Thymus (tissue), 11 donors: ENCODE measurements at regions not wholly inside any gene's neighbourhood (a gene's known extent, or its start where the extent isn't known, plus 50 kb on each side); places are given as distances from the start of the nearest gene placed in this dataset.
"Not testable (repeated sequence)": the region's sequence is repeated elsewhere in the genome, so short reads cannot be mapped to it uniquely, and the experiment has no call there.

Source experiments
- DNase-seq, 9 donors: peaks; one replicate each; pipeline ENCODE4 v3.0.0-alpha.2; 2013; ENCODE audit warnings: low spot score in 9 of 9, low read depth in 6 of 9, missing footprints in 1 of 9
- H3K27ac ChIP-seq, 2 donors: one replicate each; pipeline ENCODE4 v1.5.1; 2013; ENCODE audit warnings: control low read depth in 1 of 2, low read depth in 1 of 2, low read length in 1 of 2, mild to moderate bottlenecking in 1 of 2, moderate library complexity in 1 of 2
- H3K27me3 ChIP-seq, 2 donors: one replicate each; pipeline ENCODE4 v1.5.1; 2013; ENCODE audit warnings: low read length in 1 of 2; ENCODE audit not compliant: control insufficient read depth in 2 of 2, insufficient read depth in 1 of 2
- H3K36me3 ChIP-seq, 2 donors: one replicate each; pipeline ENCODE4 v1.5.1; 2013; ENCODE audit warnings: low read length in 1 of 2, mild to moderate bottlenecking in 1 of 2, moderate library complexity in 1 of 2; ENCODE audit not compliant: control insufficient read depth in 2 of 2, insufficient read depth in 2 of 2
- H3K4me1 ChIP-seq, 2 donors: one replicate each; pipeline ENCODE4 v1.5.1; 2013; ENCODE audit warnings: low read length in 2 of 2; ENCODE audit not compliant: control insufficient read depth in 2 of 2, insufficient read depth in 2 of 2
- H3K4me3 ChIP-seq, 2 donors: one replicate each; pipeline ENCODE4 v1.5.1; 2013; ENCODE audit warnings: low read length in 2 of 2, control low read depth in 1 of 2, mild to moderate bottlenecking in 1 of 2
- H3K9me3 ChIP-seq, 2 donors: one replicate each; pipeline ENCODE4 v1.5.1; 2013; ENCODE audit warnings: low read length in 1 of 2, mild to moderate bottlenecking in 1 of 2; ENCODE audit not compliant: control insufficient read depth in 2 of 2, insufficient read depth in 1 of 2
- WGBS: extraction: QIAGEN DNeasy Blood & Tissue Kit; methylation state at CpG from one replicate; pipeline ENCODE4 v1.1.7; 2013; 5-methylcytosine and 5-hydroxymethylcytosine counted together
- donor health status: healthy.

DNA sequence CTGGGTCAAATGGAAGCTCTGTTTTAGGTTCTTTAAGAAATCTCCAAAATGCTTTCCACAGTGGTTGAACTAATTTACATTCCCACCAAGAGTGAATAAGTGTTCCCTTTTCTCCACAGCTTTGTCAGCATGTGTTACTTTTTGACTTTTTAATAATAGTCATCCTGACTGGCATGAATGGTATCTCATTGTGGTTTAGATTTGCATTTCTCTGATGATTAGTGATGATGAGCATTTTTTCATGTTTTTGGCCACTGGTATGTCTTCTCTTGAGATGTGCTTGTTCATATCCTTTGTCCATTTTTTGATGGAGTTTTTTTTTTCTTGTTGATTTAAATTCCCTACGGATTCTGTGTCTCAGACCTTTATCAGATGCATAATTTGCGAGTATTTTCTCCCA lies 745.0 kb upstream of the BCHE start:
- H3K4me1 ChIP-seq, result no peaks in the 10 kb centered on the region
- peaks cover 0 to 1% of the 10 kb centered on the region in 2 donors for H3K9me3 ChIP-seq
- H3K27me3 ChIP-seq, result no peaks in the 10 kb centered on the region
- 93% methylated on average over 2 of the region's 2 CpGs for WGBS
- H3K4me3 ChIP-seq, result no peak overlapping the region
- no peaks in the 10 kb centered on the region for H3K36me3 ChIP-seq
- DNase-seq, result no peak
- H3K27ac ChIP-seq, result no peak overlapping the region

DNA sequence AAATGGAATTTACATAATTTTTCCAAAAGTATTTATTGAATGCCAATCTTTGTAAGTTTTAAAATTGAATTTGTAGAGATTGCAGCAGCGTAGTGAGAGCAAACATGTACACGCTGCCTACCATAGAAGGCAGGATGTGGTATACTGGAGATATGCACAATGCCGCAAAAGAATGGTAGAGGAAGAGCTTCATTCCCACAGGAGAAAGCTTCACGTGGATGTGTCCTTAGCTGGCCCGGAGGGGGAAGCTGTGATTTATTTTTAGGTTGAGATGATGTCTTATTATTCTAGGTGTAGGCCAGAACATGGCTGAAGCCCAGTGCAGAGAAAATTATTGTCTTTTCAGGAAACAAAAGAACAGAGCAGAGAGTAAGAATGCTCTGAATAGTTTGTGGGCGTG lies 743.3 kb upstream of the BCHE start:
- Histone ChIP-seq H3K9me3 (peaks cover 0 to 1% of the 10 kb centered on the region in 2 donors), H3K27me3 (no peaks in the 10 kb centered on the region), H3K27ac (no peak overlapping the region), H3K36me3 (no peaks in the 10 kb centered on the region), H3K4me1 (no peaks in the 10 kb centered on the region), H3K4me3 (no peak overlapping the region)
- DNase-seq, result no peak
- 78% methylated on average over 6 of the region's 6 CpGs for WGBS

DNA sequence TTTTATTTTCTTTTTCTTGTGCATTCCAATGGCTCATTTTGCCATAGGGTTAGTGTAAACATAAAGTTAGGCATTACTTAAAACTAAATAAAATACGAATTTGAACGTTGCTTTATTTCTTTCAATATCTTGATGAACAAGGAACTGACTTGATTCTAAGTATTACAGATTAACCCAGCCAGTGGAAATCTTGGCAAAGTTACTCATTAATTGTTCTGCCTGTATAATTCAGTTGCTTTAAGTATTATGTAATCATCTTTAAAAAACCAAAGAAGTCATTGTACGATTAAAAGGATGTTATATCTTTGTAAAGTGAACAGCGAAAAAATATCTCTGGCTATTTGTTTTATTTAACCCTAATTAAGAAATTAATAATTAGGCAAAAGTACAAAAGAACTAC lies 737.9 kb upstream of the BCHE start:
- no peaks in the 10 kb centered on the region for H3K4me1 ChIP-seq
- H3K36me3 ChIP-seq, result no peaks in the 10 kb centered on the region
- WGBS, result 96% methylated on average over 4 of the region's 4 CpGs
- no peaks in the 10 kb centered on the region for H3K27me3 ChIP-seq
- H3K9me3 ChIP-seq, result no peaks in the 10 kb centered on the region
- no peak for DNase-seq
- no peak overlapping the region for H3K27ac ChIP-seq
- H3K4me3 ChIP-seq, result no peak overlapping the region

DNA sequence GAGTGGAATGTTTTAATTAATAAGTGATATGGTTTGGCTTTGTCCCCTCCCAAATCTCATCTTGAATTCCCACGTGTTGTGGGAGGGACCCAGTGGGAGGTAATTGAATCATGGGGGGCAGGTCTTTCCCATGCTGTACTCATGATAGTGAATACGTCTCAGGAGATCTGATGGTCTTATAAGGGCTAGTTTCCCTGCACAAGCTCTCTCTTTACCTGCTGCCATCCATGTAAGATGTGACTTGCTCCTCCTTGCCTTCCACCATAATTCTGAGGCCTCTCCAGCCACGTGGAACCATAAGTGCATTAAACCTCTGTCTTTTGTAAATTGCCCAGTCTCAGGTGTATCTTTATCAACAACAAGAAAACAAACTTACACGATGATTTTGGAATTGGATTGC lies 734.5 kb upstream of the BCHE start:
- DNase-seq, H3K9me3 ChIP-seq, H3K36me3 ChIP-seq, H3K4me1 ChIP-seq, H3K27ac ChIP-seq, H3K4me3 ChIP-seq, H3K27me3 ChIP-seq: not testable (repeated sequence)
- WGBS, result 83% methylated on average over 4 of the region's 4 CpGs

DNA sequence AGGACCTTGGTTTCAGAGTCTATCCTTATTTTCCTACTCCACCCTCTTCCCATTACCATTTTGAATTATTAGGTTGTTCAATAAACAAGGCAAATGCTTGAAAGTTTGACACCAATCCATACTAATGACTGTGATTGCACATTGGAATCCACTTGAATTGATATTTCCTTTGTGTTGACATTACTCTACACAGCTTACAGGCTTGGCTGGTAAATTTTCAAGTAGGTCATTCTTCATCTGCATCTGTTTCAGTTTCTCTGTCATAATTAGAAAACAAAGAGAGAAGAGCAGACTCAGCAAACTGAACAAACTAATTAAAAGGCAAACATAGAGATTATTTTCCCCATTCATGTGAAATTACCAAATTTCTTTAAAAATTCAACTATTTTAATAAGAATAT lies 732.9 kb upstream of the BCHE start:
- no peak overlapping the region for H3K27ac ChIP-seq
- no peak for DNase-seq
- no peak overlapping the region for H3K4me3 ChIP-seq
- no peaks in the 10 kb centered on the region for H3K36me3 ChIP-seq
- H3K27me3 ChIP-seq, result no peaks in the 10 kb centered on the region
- no peaks in the 10 kb centered on the region for H3K9me3 ChIP-seq
- H3K4me1 ChIP-seq, result no peaks in the 10 kb centered on the region

DNA sequence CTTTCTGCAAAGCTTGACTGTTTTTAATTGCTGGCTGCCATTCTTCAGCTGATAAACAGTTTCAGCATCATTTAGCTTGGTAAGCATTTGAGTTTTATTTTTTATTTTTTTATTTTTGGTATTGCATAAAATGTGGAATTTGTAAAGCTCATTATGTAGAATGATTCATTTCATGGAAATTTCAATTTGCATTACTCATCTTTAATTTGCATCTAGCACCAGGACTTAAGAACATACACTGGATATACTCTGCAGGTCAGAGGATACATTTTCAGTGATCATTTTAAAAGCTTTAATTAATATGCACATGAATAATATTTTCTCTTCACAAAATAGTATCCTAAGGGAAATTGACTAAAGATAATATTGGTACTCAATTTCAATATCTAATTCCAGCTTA lies 732.4 kb upstream of the BCHE start:
- Histone ChIP-seq H3K4me1 (no peaks in the 10 kb centered on the region), H3K9me3 (no peaks in the 10 kb centered on the region), H3K4me3 (no peak overlapping the region), H3K27me3 (no peaks in the 10 kb centered on the region), H3K36me3 (no peaks in the 10 kb centered on the region), H3K27ac (no peak overlapping the region)
- no peak for DNase-seq

DNA sequence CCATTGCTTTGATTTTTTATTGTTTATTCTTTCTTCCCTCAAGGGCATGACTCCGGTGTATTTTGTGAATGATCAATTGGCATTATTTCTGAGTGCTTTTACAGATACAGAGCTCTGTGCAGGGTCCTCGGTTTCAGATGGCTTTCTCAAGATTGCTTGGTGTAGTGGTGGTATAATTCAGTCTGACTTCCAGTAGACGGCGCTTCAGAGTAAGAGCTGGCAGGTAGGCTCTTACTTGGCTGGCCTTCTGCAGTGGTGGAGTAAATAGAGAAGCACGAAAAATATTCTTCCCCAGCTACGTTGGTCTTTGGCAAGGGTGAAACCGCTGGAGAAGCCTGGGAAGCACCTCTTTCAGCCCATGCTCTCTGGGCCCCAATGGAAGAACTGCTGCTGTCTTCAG lies 723.0 kb upstream of the BCHE start:
- H3K9me3 ChIP-seq, result no peaks in the 10 kb centered on the region
- no peak for DNase-seq
- no peaks in the 10 kb centered on the region for H3K36me3 ChIP-seq
- no peak overlapping the region for H3K4me3 ChIP-seq
- H3K27me3 ChIP-seq, result no peaks in the 10 kb centered on the region
- H3K27ac ChIP-seq, result no peak overlapping the region
- no peaks in the 10 kb centered on the region for H3K4me1 ChIP-seq
- 87% methylated on average over 7 of the region's 7 CpGs for WGBS

DNA sequence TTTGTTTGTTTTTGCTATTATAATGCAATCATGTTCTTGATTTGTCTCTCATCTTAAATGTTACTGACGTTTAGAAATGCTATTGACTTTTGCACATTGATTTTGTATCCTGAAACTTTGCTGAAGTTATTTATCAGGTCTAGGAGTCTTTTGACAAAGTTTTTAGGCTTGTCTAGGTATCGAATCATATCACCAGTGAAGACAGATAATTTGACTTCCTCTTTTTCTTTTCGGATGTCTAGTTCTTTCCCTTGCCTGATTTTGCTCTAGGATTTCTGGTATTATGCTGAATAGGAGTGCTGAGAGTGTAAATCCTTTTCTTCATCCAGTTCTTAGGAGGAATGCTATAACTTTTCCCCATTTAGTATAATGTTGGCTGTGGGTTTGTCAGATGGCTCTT lies 719.7 kb upstream of the BCHE start:
- no peaks in the 10 kb centered on the region for H3K27me3 ChIP-seq
- H3K36me3 ChIP-seq, result no peaks in the 10 kb centered on the region
- no peak overlapping the region for H3K27ac ChIP-seq
- H3K4me1 ChIP-seq, result no peaks in the 10 kb centered on the region
- H3K4me3 ChIP-seq, result no peak overlapping the region
- no peaks in the 10 kb centered on the region for H3K9me3 ChIP-seq
- DNase-seq, result no peak
- WGBS, result 73% methylated on average over 3 of the region's 3 CpGs

DNA sequence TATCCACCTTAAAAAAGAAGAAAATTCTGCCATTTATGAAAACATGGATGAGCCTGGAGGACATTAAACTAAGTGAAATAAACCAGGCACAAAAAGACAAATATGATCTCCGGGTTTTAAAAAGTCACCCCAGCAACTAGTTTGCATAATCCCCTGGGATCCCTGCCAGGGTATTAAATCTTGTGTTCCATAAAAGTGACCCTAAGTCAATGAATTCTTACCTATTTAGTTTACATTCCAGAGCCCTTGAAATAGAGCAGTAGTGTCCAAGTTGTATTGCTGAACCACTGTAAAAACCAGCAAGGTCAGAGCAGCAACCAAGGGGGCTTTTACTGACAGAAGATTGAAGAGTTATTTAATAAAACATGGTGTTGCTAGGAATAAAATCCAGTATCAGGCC lies 716.8 kb upstream of the BCHE start:
- Histone ChIP-seq H3K9me3 (no peaks in the 10 kb centered on the region), H3K4me1 (no peaks in the 10 kb centered on the region), H3K27ac (no peak overlapping the region), H3K27me3 (no peaks in the 10 kb centered on the region), H3K4me3 (no peak overlapping the region), H3K36me3 (no peaks in the 10 kb centered on the region)
- DNase-seq, result no peak
- 93% methylated on average over 1 of the region's 1 CpG for WGBS

DNA sequence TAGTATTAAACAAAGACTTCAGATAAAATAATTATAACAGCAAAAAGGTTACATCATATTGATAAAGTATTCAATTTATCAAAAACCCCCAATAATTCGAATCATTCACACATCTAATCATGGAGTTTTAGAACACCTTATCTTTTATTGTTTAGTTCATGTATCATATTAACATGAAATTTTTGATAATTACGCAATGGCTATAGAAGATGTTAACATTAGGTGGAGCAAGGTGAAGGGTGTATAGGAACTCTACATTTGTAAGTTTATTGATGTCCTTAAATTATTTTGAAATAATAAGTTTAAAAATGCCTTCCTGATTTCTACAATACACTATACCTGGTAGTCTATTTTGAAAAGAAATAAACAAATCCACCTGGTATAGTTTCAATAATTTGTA lies 696.5 kb upstream of the BCHE start:
- WGBS, result 91% methylated on average over 2 of the region's 2 CpGs
- H3K4me1 ChIP-seq, result no peaks in the 10 kb centered on the region
- no peak overlapping the region for H3K4me3 ChIP-seq
- no peaks in the 10 kb centered on the region for H3K36me3 ChIP-seq
- DNase-seq, result no peak
- no peak overlapping the region for H3K27ac ChIP-seq
- H3K27me3 ChIP-seq, result no peaks in the 10 kb centered on the region
- peaks cover 0 to 12% of the 10 kb centered on the region in 2 donors for H3K9me3 ChIP-seq
